Gastroesophageal sphincter (tissue), 3 donors: ENCODE measurements at regions not wholly inside any gene's neighbourhood (a gene's known extent, or its start where the extent isn't known, plus 50 kb on each side); places are given as distances from the start of the nearest gene placed in this dataset.

ENCODE experiments used
- CTCF ChIP-seq, 4 experiments: fragments of 200-600 bp in 2 of 4; fragments of 450-650 bp in 2 of 4; sonication (generic) in 1 of 4; IDR thresholded peaks; one replicate each; pipeline ENCODE4 v1.5.1; 2017 to 2019; ENCODE audit warnings: antibody characterized with exemption in 4 of 4, mild to moderate bottlenecking in 2 of 4, moderate library complexity in 2 of 4
- POLR2A ChIP-seq, 2 donors: fragments of 450-650 bp; IDR thresholded peaks; one replicate each; pipeline ENCODE4 v1.6.1; 2017; ENCODE audit warnings: antibody characterized with exemption in 2 of 2, mild to moderate bottlenecking in 2 of 2, moderate library complexity in 1 of 2
- POLR2AphosphoS5 ChIP-seq: sonication (generic); formaldehyde crosslinking; IDR thresholded peaks from one replicate; pipeline ENCODE4 v1.6.1; 2017; ENCODE audit warnings: antibody characterized with exemption

- no peak for TF ChIP-seq POLR2A (IDR thresholded peaks at IDR 0.05)
- TF ChIP-seq POLR2AphosphoS5: no peak
- TF ChIP-seq CTCF (IDR thresholded peaks at IDR 0.05): no peak
Measured at GRCh38 chr16:7271486-7271885, 61.2 kb upstream of the RBFOX1 start.
